Peyer's patch (tissue), 4 donors: ENCODE measurements at regions not wholly inside any gene's neighbourhood (a gene's known extent, or its start where the extent isn't known, plus 50 kb on each side); places are given as distances from the start of the nearest gene placed in this dataset.

Experiments used
- POLR2A ChIP-seq, 2 donors: fragments of 450-650 bp; IDR thresholded peaks; one replicate each; pipeline ENCODE4 v1.5.1; 2017; ENCODE audit warnings: antibody characterized with exemption in 2 of 2, mild to moderate bottlenecking in 2 of 2, moderate library complexity in 2 of 2
- TF ChIP-seq, protein P1 (sequence below), 6 experiments: fragments of 450-650 bp in 4 of 6; fragments of 200-600 bp in 2 of 6; sonication (generic) in 1 of 6; IDR thresholded peaks; one replicate each; pipeline ENCODE4 v1.5.1; 2017 to 2019; ENCODE audit warnings: antibody characterized with exemption in 6 of 6, mild to moderate bottlenecking in 3 of 6, moderate library complexity in 1 of 6

GRCh38 chr4:138741766-138742377 lies 273.7 kb upstream of the NOCT start:
- TF ChIP-seq, protein P1, sequence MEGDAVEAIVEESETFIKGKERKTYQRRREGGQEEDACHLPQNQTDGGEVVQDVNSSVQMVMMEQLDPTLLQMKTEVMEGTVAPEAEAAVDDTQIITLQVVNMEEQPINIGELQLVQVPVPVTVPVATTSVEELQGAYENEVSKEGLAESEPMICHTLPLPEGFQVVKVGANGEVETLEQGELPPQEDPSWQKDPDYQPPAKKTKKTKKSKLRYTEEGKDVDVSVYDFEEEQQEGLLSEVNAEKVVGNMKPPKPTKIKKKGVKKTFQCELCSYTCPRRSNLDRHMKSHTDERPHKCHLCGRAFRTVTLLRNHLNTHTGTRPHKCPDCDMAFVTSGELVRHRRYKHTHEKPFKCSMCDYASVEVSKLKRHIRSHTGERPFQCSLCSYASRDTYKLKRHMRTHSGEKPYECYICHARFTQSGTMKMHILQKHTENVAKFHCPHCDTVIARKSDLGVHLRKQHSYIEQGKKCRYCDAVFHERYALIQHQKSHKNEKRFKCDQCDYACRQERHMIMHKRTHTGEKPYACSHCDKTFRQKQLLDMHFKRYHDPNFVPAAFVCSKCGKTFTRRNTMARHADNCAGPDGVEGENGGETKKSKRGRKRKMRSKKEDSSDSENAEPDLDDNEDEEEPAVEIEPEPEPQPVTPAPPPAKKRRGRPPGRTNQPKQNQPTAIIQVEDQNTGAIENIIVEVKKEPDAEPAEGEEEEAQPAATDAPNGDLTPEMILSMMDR (IDR thresholded peaks at IDR 0.05): no peak
- TF ChIP-seq POLR2A (IDR thresholded peaks at IDR 0.05): no peak
